G401 (cell line): ENCODE measurements at regions not wholly inside any gene's neighbourhood (a gene's known extent, or its start where the extent isn't known, plus 50 kb on each side); places are given as distances from the start of the nearest gene placed in this dataset.

Source experiments
- DNase-seq: peaks from one replicate; pipeline ENCODE4 v3.0.0-alpha.2; 2015; ENCODE audit warnings: low spot score
- in situ Hi-C: cut with HindIII; loops from 2 replicates; pipeline ENCODE4 v1.10.0; 2016; ENCODE audit warnings: low sequenced_read_pairs, mixed read lengths

DNA sequence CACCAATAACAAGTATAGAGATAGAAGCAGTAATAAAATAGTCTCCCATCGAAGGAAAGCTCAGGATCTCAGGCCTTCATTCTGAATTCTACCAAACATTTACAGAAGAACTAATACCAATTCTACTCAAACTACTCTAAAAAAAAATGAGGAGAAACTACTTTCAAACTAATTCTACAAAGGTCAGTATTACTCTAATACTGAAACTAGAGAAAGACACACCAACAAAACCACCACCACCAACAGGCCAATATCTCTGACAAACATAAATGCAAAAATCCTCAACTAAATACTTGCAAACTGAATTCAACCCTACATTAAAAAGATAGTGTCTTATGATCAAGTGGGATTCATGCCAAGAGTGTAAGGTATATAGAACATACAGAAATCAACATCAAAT, 1078.4 kb downstream of the KCNT2 start:
- no peak for DNase-seq
- in situ Hi-C loops: no loop called here

DNA sequence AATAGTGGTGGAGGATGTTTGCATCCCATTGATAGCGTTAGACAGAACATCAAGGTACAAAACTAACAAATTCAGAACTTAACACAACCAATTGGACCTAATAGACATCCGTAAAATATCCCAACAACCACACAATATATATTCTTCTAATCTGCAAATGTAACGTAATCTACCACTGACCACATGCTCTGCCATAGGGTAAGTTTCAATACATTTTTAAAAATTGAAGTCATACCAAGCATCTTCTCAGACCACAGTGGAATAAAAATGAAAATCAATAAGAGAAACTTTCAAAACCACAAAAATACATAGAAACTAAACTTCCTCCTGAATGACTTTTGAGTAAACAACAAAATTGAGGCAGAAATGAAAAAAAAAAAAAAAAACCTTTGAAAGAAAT, 1087.5 kb downstream of the KCNT2 start:
- in situ Hi-C loops: no loop called here
- DNase-seq: no peak

DNA sequence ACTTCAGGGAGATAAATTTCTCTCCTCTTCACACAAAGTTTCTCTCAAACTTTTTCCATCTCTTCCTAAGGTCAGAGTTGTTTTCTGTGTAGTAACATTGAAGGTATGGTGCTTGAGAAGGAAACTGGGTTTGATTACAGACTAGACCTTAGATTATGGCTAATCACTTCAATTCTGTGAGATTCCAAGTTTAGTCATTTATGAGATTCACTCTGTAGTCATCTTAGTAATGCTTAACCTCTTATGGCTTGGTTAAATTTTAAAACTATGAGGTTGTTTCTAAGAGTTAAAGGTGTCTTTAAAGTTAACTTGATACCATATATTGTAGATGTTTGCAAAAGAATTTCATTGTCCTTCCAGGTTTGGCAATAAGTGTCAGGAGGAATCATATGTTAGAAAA, 1092.2 kb downstream of the KCNT2 start:
- DNase-seq: no peak
- in situ Hi-C loops: no loop called here

DNA sequence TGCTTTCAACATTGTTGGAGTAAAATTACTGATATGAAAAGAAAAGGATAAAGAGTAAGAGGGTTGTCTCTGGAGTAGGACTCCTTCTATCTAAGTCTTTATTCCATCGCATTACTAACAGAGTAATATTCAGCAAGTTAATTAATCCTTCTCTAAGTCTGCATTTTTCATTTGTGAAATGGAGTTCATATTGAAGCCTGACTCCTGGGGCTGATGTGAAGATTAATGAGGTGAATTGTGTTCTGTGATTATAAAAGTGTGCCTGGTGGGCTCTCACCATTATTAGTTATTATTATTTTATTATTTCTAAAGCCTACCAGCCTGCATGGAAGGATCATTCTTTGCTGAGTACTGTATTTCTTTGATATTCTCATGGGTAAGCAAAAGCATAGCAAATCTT, 1096.7 kb downstream of the KCNT2 start:
- in situ Hi-C loops: no loop called here

DNA sequence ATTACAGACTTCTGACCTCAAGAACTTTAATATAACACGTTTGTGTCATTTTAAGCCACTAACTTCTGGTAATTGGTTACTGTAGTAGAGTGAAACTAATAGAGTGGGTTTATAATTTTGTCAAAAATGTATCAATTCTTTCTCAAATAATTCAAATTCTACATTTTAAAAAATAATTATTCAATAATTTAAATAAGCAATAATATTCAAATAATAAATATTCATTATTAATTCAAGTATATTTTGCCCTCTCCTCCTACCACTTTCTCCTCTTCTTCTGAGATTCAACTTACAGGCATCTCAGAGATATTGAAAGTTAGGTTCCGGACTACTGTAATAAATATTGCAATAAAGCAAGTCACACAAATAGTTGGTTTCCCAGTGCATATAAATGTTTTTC, 1107.1 kb downstream of the KCNT2 start:
- no peak for DNase-seq
- in situ Hi-C loops: no loop called here

More for the DNA sequence above, 1096.7 kb downstream of the KCNT2 start:
- no peak for DNase-seq

DNA sequence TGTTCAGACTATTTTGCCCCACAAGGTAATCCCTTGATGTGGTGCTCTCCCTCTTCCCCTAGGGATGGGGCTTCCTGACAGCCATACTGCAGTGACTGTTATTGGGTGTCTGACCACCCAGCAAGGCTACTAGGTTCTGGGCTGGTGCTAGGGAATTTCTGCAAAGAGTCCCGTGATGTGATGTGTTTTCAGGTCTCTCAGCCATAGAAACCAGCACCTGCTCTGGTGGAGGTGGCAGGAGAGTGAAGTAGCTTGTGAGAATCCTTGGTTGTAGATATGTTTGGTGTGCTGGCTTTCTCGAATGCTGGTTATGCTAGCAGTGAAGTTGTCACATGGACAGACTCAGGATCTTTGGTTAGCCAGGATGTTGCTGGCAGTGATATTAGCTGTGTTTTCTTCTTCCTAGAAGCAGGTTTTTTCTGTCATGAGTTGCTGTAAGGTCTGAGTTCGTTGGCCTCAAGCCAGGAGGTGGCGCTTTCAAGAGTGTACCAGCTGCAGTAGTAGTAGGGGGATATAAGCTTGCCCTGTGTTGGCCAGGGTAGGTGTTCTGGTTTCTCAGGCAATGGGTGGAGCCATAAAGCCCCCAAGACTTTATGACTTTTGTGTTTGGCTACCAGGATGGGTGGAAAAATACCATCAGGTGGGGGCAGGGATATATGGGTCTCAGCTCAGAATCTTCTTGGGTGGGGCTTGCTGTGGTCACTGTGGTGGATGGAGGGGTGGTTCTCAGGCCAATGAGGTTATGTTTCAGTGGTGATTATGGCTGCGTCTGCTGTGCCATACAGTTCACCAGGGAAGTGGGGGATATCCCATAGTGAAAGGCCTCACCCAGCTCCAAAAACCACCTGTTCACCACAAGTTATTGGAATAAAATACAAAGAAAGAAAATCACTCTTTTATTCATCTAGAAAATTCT, 1112.3 kb downstream of the KCNT2 start:
- no peak for DNase-seq
- in situ Hi-C loops: no loop called here

DNA sequence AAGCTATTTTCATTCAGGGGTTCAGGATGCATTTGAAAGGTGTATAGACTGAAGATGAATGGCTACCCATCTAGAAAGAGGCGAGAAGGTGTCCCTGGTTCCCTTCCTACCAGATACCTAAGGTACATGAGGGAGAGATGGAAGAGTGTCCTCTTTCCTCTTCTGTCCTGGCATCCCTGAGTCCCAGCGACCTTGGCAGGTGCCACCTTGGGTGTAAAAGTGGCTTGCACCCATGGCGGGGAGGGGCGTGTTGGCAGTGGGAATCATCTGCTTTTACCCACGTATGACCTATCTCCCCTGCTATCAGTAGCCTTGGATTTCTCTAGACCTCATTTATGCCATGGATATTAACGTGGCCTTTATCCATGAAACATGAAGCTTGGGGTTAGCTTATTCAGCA, 1126.1 kb downstream of the KCNT2 start:
- no peak for DNase-seq
- in situ Hi-C loops: no loop called here

DNA sequence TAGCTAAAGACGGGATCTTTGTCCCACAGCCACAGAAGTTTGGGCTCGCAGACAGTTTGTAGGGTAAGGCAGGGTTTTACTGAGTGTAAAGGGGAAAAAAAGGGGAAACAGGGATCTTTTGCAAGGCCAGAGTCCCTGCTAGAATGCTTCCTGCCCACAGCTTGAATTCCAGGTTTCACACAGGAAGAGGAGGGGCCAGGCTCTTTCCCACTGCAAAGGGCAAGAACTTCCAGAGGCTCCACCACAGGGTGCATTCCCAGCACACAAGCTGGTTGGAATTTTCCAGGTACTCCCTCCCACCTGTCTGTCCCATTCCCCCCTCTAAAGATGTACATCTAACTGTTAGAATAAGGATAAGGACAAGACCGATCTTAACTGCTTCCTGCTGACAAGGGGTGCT, 1126.9 kb downstream of the KCNT2 start:
- no peak for DNase-seq
- in situ Hi-C loops: no loop called here

DNA sequence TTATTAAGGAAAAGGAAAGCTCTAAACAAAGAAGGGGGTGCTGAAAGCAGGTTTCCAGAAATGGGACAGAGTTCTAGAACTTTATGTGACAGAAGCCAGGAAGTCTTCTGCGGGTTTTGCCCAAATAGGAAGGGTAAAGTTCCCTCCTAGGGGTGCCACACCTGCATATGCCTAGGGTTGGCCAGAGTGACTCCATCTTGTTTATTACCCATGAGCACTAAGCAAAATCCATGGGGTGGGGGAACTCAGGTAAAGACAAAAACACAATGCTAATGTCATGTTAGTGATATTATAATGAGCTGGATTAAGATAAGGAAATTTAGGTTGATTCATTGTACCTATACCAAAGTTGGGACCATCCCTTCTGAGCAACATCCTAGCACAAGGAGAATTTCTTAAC, 1132.7 kb downstream of the KCNT2 start:
- in situ Hi-C loops: no loop called here
- no peak for DNase-seq

DNA sequence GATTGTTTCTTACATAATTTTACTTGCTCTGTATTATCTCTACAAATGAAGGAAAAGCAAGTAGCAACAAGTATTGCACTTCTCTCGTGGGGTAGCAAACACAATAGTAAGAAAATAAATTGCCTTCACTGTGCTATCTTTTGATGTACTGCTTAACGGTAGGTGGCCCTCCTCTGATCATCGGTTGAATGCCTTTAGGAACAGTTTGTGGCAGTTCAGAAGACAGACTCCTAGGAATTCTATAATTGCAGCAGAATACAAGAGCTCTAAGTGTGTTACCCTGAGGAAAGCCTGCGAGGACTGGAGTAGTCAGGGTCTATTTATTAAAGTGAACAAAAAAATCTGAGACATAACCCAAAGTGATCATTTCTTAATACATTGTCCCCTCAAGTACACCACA, 1135.9 kb downstream of the KCNT2 start:
- no peak for DNase-seq
- in situ Hi-C loops: no loop called here

DNA sequence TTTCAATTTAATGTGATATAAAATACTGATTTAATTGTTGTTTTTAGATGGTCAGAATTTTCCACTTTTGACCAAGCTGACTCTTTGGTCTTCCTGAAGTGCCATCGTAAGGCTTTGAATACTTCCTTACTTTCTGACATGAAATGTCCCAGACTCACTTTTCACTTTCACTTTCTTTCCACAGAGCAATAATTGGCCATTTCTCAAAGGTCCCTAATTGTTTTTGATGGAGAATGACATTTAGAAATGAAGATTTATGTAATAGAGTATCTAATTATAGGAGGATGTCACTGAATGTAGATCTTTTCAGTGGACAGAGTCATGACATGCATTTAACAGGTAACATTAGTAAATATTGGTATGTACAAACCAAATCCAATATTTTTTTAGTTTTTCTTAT, 1141.6 kb downstream of the KCNT2 start:
- in situ Hi-C loops: no loop called here
- no peak for DNase-seq

DNA sequence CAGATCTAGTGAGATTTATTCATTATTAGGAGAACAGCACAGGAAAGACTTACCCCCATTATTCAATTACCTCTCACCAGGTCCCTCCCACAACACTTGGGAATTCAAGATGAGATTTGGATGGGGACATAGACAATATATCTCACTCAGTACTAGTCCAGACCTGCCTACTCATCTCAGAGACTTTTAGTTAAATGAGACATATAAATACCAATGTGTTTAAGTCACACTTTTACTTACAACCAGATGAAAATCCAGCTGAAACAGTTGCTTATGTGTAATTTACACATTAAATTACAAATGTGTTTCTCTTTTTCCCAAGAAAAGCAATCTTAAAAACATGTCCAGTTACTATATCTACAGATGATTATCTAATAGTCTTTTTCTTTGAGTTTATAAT, 1145.6 kb downstream of the KCNT2 start:
- DNase-seq: no peak
- in situ Hi-C loops: no loop called here

DNA sequence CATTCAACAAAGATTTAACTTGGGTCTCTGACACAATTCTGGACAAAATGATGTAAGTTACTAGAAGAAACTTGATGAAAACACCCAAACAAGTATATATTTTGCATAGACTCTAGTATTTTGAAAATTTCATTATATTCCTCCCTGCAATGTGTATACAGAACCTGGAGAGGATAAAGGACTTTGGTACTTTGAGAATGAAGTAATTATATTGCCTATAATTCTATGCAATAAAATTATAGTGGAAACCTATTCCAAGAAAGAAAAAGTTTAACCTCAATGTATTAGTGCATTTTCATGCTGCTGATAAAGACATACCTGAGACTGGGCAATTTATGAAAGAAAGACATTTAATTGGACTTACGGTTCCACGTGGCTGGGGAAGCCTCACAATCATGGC, 1146.1 kb downstream of the KCNT2 start:
- DNase-seq: no peak
- in situ Hi-C loops: no loop called here

DNA sequence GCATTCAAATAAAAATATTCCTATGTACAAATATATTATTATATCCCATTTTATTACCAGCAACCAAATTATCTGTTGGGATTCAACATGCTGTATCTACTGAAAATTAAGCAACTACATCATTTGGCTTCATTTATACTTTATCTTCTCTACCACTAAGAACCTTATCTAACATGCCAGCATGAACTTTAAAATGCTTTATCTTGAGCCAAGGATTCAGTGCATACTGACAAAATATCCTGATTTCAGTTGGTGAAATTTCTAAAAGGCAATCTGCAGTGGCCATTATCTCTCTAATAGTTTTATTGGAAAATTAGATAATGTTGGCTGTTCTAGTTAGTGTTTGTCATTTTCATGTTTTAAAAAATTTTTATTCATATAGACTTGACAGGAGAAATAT, 1149.9 kb downstream of the KCNT2 start:
- DNase-seq: no peak
- in situ Hi-C loops: no loop called here

DNA sequence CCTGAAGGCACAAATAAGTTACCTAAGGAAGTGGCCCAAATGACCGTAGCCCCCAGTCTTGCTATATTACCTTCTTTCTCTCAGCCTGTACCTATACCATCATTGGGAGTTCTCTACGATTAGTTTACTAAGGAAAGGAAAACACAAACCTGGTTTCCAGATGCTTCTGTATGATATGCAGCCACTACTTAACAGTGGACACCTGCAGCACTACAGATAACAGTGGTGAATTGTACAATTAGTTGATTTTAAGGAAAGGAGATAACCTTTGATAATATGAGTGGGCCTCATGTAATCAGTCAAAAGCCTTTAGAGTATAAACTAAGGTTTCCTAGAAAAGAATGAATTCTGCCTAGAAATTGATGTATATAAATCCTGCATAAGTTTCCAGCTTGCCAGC, 1157.4 kb downstream of the KCNT2 start:
- DNase-seq: no peak
- in situ Hi-C loops: no loop called here

DNA sequence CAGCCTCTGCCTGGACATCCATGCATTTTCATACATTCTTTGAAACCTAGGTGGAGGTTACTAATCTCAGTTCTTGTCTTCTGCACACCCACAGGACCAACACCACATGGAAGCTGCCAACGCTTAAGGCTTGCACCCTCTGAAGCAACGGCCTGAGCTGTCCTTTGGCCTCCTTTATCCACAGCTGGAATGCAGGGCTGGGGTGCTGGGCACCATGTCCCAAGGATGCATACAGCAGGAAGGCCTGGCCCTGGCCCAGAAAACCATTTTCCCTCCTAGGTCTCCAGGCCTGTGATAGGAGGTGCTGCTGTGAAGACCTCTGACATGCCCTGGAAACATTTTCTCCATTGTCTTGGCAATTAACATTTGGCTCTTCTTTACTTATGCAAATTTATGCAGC, 1168.6 kb downstream of the KCNT2 start:
- in situ Hi-C loops: no loop called here
- DNase-seq: no peak

DNA sequence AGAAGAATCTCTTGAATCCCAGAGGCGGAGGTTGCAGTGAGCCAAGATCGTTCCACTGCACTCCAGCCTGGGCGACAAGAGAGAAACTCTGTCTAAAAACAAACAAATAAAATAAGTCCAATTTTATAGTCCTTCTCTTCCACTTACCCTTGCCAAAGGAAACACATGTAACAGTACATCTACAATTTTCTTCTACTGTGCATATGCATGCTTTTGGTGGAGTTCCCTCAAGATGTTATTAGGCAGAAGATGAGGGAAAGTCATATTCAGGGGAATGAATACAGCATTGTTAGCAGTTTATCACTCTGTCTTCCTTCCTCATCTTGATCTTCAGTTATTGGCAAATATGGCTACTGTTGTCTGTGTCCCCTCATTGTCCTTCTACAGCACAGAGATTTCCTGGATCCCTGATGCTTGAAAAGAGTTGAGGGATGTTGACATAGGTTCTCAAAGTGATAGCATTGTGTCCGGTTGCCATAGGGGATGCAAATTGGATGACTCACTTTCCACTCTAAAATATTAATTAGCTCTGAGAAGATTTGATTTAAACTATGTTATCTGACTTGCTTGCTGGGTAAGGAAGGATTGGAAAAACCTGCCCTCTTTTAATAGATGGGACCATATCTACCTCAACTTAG, 1173.6 kb downstream of the KCNT2 start:
- in situ Hi-C loops: no loop called here
- no peak for DNase-seq

DNA sequence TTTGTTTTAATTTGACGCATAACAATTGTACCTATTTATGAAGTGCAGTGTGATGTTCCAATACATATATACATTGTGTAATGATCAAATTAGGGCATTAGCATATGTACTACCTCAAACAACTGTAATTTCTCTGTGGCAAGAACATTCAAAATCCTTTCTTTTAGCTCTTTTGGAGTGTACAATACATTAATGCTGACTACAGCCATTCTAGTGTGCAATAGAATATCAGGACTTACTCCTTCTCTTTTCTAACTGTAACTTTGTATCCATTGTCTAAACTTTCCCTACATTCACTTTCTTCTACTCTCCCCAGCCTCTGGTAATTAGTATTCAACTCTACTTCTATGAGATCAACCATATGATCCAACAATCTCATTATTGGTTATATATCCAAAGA, 1177.4 kb downstream of the KCNT2 start:
- no peak for DNase-seq
- in situ Hi-C loops: no loop called here

DNA sequence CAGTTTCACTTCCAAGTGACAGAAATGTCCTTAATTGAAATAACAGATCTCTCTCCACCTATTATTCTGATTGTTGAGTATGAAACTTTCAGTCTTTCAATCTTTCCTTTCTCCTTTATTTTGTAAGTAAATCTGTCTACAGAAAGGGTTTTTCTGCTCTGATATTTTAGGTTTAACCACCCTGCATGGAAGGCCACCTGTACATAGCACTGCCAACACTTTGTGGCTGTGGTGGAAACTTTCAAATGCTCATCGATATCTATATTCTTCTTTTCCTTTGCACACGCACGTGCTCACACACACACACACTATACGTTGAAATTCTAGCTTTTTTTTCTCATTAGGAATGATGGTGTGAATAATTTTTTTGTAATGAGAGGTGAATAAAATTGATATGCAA, 1179.3 kb downstream of the KCNT2 start:
- in situ Hi-C loops: no loop called here
- no peak for DNase-seq

DNA sequence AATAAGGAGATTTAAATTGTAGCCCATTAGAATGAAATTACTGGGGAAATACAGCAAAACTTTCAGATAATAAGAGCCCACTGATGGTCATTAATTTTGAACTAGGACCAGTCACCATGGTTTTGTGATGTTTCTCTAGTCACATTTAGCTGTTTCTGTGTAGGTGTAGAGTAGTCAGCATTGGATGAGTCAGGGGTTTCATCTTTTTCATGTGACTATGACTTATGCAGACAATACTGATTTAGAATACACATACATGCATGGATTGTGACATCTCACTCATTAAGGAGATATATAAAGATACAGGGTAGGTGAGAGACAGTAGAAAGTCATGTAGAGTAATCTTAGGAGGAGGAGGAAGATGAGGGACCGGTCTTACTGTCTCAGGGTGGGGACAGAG, 1192.7 kb downstream of the KCNT2 start:
- in situ Hi-C loops: no loop called here
- DNase-seq: no peak

DNA sequence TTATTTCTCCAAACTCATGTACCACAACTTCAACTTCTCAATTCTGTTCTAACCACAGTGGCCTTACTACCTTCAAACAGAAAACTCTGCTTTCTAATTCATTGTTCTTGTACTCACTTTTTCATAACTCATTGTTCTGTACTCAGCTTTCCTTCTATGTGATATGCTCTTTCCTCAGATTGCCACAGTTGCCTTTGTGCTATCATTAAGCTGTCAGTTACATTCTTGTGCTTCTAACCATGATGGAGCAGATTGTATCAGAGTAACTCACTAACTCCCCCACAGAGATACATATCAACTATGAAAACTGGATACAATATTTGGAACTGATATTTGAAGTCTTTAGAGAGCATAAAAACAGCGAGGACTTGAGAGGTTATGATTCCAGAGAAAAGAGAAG, 1213.7 kb downstream of the KCNT2 start:
- DNase-seq: no peak
- in situ Hi-C loops: no loop called here
